Skeletal muscle tissue (tissue), 3 donors: ENCODE measurements at regions not wholly inside any gene's neighbourhood (a gene's known extent, or its start where the extent isn't known, plus 50 kb on each side); places are given as distances from the start of the nearest gene placed in this dataset.

Source experiments
- H3K27ac ChIP-seq: one replicate; pipeline ENCODE4 v1.7.0; 2013; ENCODE audit warnings: mild to moderate bottlenecking, low read depth, low read length, inconsistent platforms
- H3K27me3 ChIP-seq, 3 donors: one replicate each; pipeline ENCODE4 v1.7.0; 2013; ENCODE audit warnings: low read length in 3 of 3; ENCODE audit not compliant: control insufficient read depth in 3 of 3, insufficient read depth in 3 of 3
- H3K36me3 ChIP-seq, 3 donors: one replicate each; pipeline ENCODE4 v1.7.0; 2013; ENCODE audit warnings: low read length in 3 of 3; ENCODE audit not compliant: control insufficient read depth in 3 of 3, insufficient read depth in 3 of 3
- H3K4me1 ChIP-seq, 3 donors: one replicate each; pipeline ENCODE4 v1.7.0; 2013; ENCODE audit warnings: low read length in 3 of 3, mild to moderate bottlenecking in 3 of 3; ENCODE audit not compliant: control insufficient read depth in 3 of 3, insufficient read depth in 3 of 3
- H3K4me3 ChIP-seq, 3 donors: one replicate each; pipeline ENCODE4 v1.7.0; 2013; ENCODE audit warnings: low read length in 3 of 3
- H3K9ac ChIP-seq, 3 donors: one replicate each; pipeline ENCODE4 v1.7.0; 2013; ENCODE audit warnings: low read length in 3 of 3, mild to moderate bottlenecking in 3 of 3, moderate library complexity in 2 of 3, low read depth in 1 of 3
- H3K9me3 ChIP-seq, 3 donors: one replicate each; pipeline ENCODE4 v1.7.0; 2013; ENCODE audit warnings: low read length in 3 of 3; ENCODE audit not compliant: control insufficient read depth in 3 of 3
- donor health status: Osteomylitis.

- Histone ChIP-seq H3K27ac (no peak overlapping the region), H3K4me1 (no peaks in the 10 kb centered on the region), H3K9me3 (no peaks in the 10 kb centered on the region), H3K36me3 (no peaks in the 10 kb centered on the region), H3K4me3 (no peak overlapping the region), H3K9ac (no peak overlapping the region), H3K27me3 (no peaks in the 10 kb centered on the region)
Measured at GRCh38 chr2:224325941-224326340, 76.0 kb downstream of the FAM124B start.

- Histone ChIP-seq H3K9ac (no peak overlapping the region), H3K4me3 (no peak overlapping the region), H3K36me3 (no peaks in the 10 kb centered on the region), H3K4me1 (no peaks in the 10 kb centered on the region), H3K27ac (no peak overlapping the region), H3K9me3 (no peaks in the 10 kb centered on the region), H3K27me3 (no peaks in the 10 kb centered on the region)
Measured at GRCh38 chr2:224324604-224325003, 77.3 kb downstream of the FAM124B start.

- H3K4me1 ChIP-seq: no peaks in the 10 kb centered on the region
- no peak overlapping the region for H3K4me3 ChIP-seq
- H3K27ac ChIP-seq: no peak overlapping the region
- H3K9ac ChIP-seq: no peak overlapping the region
- H3K36me3 ChIP-seq: no peaks in the 10 kb centered on the region
- H3K27me3 ChIP-seq: peaks cover 0 to 7% (median 2%) of the 10 kb centered on the region in 3 donors
- no peaks in the 10 kb centered on the region for H3K9me3 ChIP-seq
Measured at GRCh38 chr2:224320660-224321059, 81.2 kb downstream of the FAM124B start.

- Histone ChIP-seq H3K4me3 (no peak overlapping the region), H3K27ac (no peak overlapping the region), H3K36me3 (no peaks in the 10 kb centered on the region), H3K27me3 (peaks cover 0 to 7% (median 2%) of the 10 kb centered on the region in 3 donors), H3K9ac (no peak overlapping the region), H3K4me1 (no peaks in the 10 kb centered on the region), H3K9me3 (no peaks in the 10 kb centered on the region)
Measured at GRCh38 chr2:224319750-224320149, 82.2 kb downstream of the FAM124B start.

- H3K36me3 ChIP-seq: no peaks in the 10 kb centered on the region
- H3K27me3 ChIP-seq: peaks cover 2 to 12% (median 6%) of the 10 kb centered on the region in 3 donors
- H3K9me3 ChIP-seq: no peaks in the 10 kb centered on the region
- H3K4me1 ChIP-seq: no peaks in the 10 kb centered on the region
- H3K4me3 ChIP-seq: no peak overlapping the region
- H3K27ac ChIP-seq: no peak overlapping the region
- no peak overlapping the region for H3K9ac ChIP-seq
Measured at GRCh38 chr2:224312741-224313140, 89.2 kb downstream of the FAM124B start.

GRCh38 chr2:224310943-224311625, 90.8 kb downstream of the FAM124B start:
- Histone ChIP-seq H3K27me3 (peaks cover 2 to 12% (median 6%) of the 10 kb centered on the region in 3 donors), H3K36me3 (no peaks in the 10 kb centered on the region), H3K4me1 (no peaks in the 10 kb centered on the region), H3K9me3 (no peaks in the 10 kb centered on the region), H3K9ac (no peak overlapping the region), H3K4me3 (no peak overlapping the region), H3K27ac (no peak overlapping the region)

- no peak overlapping the region for H3K4me3 ChIP-seq
Measured at GRCh38 chr2:224309176-224309575, 92.7 kb downstream of the FAM124B start.

GRCh38 chr2:224308272-224308911, 93.5 kb downstream of the FAM124B start:
- no peaks in the 10 kb centered on the region for H3K36me3 ChIP-seq
- no peak overlapping the region for H3K4me3 ChIP-seq
- no peak overlapping the region for H3K9ac ChIP-seq
- no peaks in the 10 kb centered on the region for H3K4me1 ChIP-seq
- no peaks in the 10 kb centered on the region for H3K9me3 ChIP-seq
- no peak overlapping the region for H3K27ac ChIP-seq
- peaks cover 2 to 12% (median 6%) of the 10 kb centered on the region in 3 donors for H3K27me3 ChIP-seq

More at GRCh38 chr2:224309176-224309575, 92.7 kb downstream of the FAM124B start:
- Histone ChIP-seq H3K9ac (no peak overlapping the region), H3K4me1 (no peaks in the 10 kb centered on the region), H3K27ac (no peak overlapping the region), H3K27me3 (peaks cover 2 to 12% (median 6%) of the 10 kb centered on the region in 3 donors), H3K9me3 (no peaks in the 10 kb centered on the region), H3K36me3 (no peaks in the 10 kb centered on the region)

- no peak overlapping the region for H3K27ac ChIP-seq
- H3K9me3 ChIP-seq: no peaks in the 10 kb centered on the region
- H3K4me1 ChIP-seq: no peaks in the 10 kb centered on the region
- no peaks in the 10 kb centered on the region for H3K27me3 ChIP-seq
- no peaks in the 10 kb centered on the region for H3K36me3 ChIP-seq
- no peak overlapping the region for H3K4me3 ChIP-seq
- no peak overlapping the region for H3K9ac ChIP-seq
Measured at GRCh38 chr2:224302952-224303351, 99.0 kb downstream of the FAM124B start.

- Histone ChIP-seq H3K9me3 (no peaks in the 10 kb centered on the region), H3K27ac (no peak overlapping the region), H3K4me1 (no peaks in the 10 kb centered on the region), H3K27me3 (no peaks in the 10 kb centered on the region), H3K36me3 (no peaks in the 10 kb centered on the region), H3K4me3 (no peak overlapping the region), H3K9ac (no peak overlapping the region)
Measured at GRCh38 chr2:224293976-224294375, 107.9 kb downstream of the FAM124B start.
